ENCODE measurements at regions not wholly inside any gene's neighbourhood (a gene's known extent, or its start where the extent isn't known, plus 50 kb on each side); places are given as distances from the start of the nearest gene placed in this dataset.

DNA sequence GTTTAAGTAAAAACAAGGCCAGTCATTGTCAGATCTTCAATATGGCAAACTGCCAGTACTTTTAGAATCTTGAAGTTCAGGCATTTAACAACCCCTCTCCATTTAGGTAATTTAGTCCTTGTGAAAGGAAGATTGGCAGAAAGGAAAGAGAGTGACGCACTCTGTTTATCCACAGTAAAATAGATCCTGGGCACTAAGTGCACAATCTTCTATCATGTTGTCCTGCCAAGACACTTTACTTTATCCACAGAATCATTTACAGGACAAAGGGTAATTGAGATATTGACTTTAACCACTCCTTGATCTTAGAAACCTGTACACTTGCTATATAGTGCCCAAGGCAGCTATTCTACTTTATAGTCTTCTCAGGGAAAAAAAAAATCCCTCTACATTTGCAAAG, 786.4 kb upstream of the SLITRK1 start:
- TF ChIP-seq, protein P1, sequence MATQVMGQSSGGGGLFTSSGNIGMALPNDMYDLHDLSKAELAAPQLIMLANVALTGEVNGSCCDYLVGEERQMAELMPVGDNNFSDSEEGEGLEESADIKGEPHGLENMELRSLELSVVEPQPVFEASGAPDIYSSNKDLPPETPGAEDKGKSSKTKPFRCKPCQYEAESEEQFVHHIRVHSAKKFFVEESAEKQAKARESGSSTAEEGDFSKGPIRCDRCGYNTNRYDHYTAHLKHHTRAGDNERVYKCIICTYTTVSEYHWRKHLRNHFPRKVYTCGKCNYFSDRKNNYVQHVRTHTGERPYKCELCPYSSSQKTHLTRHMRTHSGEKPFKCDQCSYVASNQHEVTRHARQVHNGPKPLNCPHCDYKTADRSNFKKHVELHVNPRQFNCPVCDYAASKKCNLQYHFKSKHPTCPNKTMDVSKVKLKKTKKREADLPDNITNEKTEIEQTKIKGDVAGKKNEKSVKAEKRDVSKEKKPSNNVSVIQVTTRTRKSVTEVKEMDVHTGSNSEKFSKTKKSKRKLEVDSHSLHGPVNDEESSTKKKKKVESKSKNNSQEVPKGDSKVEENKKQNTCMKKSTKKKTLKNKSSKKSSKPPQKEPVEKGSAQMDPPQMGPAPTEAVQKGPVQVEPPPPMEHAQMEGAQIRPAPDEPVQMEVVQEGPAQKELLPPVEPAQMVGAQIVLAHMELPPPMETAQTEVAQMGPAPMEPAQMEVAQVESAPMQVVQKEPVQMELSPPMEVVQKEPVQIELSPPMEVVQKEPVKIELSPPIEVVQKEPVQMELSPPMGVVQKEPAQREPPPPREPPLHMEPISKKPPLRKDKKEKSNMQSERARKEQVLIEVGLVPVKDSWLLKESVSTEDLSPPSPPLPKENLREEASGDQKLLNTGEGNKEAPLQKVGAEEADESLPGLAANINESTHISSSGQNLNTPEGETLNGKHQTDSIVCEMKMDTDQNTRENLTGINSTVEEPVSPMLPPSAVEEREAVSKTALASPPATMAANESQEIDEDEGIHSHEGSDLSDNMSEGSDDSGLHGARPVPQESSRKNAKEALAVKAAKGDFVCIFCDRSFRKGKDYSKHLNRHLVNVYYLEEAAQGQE (IDR thresholded peaks at IDR 0.05; ENCODE audit: insufficient replicate concordance, low read depth) = no peak
- no peak for TF ChIP-seq POLR2AphosphoS5 (IDR thresholded peaks at IDR 0.05; ENCODE audit: low read depth)
- TF ChIP-seq, protein P2, sequence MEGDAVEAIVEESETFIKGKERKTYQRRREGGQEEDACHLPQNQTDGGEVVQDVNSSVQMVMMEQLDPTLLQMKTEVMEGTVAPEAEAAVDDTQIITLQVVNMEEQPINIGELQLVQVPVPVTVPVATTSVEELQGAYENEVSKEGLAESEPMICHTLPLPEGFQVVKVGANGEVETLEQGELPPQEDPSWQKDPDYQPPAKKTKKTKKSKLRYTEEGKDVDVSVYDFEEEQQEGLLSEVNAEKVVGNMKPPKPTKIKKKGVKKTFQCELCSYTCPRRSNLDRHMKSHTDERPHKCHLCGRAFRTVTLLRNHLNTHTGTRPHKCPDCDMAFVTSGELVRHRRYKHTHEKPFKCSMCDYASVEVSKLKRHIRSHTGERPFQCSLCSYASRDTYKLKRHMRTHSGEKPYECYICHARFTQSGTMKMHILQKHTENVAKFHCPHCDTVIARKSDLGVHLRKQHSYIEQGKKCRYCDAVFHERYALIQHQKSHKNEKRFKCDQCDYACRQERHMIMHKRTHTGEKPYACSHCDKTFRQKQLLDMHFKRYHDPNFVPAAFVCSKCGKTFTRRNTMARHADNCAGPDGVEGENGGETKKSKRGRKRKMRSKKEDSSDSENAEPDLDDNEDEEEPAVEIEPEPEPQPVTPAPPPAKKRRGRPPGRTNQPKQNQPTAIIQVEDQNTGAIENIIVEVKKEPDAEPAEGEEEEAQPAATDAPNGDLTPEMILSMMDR (IDR thresholded peaks at IDR 0.05; ENCODE audit: insufficient read depth, low read length) = no peak
- no peak for DNase-seq (ENCODE audit: low read depth in 1 of 2, low spot score in 1 of 2)
- no peak overlapping the region for H3K4me3 ChIP-seq (replicated peaks; ENCODE audit: insufficient read depth, low read length)
- H3K27ac ChIP-seq (replicated peaks) = no peak overlapping the region
- no peaks in the 10 kb centered on the region for H3K27me3 ChIP-seq (ENCODE audit: insufficient read depth, poor library complexity, severe bottlenecking)

DNA sequence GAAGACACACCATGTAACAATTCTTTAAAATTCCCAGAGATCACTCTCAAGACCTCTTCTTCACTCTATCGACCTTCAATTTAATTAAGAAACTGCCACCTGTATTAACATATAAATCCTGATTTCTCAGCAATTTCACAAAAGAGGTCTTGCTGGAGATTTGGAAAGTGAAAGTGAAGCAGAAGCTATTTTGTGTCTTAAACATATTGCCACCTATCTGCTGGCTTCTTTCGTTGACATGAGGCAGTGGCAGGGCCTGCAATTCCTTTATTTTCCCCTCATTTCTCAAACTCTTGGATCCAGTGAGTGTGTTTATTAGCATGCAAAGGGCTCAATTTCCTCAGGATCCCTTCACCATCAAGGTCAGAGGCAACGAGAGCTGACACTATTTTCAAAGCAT, 780.2 kb upstream of the SLITRK1 start:
- H3K27ac ChIP-seq (replicated peaks) = no peak overlapping the region
- H3K27me3 ChIP-seq (ENCODE audit: insufficient read depth, poor library complexity, severe bottlenecking) = no peaks in the 10 kb centered on the region
- TF ChIP-seq, protein P2 (IDR thresholded peaks at IDR 0.05; ENCODE audit: insufficient read depth, low read length) = no peak
- no peak for TF ChIP-seq SPI1 (IDR thresholded peaks at IDR 0.05; ENCODE audit: borderline replicate concordance, low read depth)
- no peak for TF ChIP-seq POLR2AphosphoS5 (IDR thresholded peaks at IDR 0.05; ENCODE audit: low read depth)
- TF ChIP-seq GABPA (IDR thresholded peaks at IDR 0.05; ENCODE audit: low read depth) = no peak
- no peak for DNase-seq (ENCODE audit: low read depth in 1 of 2, low spot score in 1 of 2)
- no peak overlapping the region for H3K4me3 ChIP-seq (replicated peaks; ENCODE audit: insufficient read depth, low read length)

DNA sequence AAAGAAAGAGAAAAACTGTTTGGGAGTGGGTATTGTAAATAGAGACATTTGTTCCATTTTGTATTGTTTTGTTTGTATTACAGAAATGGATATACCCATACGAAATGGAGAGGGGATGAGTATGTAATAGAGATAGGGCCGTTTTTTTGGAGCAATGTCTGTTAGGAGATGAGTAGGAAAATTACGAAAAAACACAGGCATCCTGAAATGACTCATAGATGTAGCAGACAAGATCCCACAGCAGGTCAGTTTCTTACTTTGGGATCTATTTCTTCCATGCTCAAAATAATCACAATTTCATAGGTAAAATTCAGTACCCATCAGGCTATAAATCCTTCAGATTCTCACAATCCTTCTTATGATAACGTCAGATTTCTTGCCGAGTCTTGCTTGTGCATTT, 779.4 kb upstream of the SLITRK1 start:
- TF ChIP-seq POLR2AphosphoS5 (IDR thresholded peaks at IDR 0.05; ENCODE audit: low read depth) = no peak
- no peak for DNase-seq (ENCODE audit: low read depth in 1 of 2, low spot score in 1 of 2)
- no peak overlapping the region for H3K27ac ChIP-seq (replicated peaks)
- no peaks in the 10 kb centered on the region for H3K27me3 ChIP-seq (ENCODE audit: insufficient read depth, poor library complexity, severe bottlenecking)
- H3K4me3 ChIP-seq (replicated peaks; ENCODE audit: insufficient read depth, low read length) = no peak overlapping the region

DNA sequence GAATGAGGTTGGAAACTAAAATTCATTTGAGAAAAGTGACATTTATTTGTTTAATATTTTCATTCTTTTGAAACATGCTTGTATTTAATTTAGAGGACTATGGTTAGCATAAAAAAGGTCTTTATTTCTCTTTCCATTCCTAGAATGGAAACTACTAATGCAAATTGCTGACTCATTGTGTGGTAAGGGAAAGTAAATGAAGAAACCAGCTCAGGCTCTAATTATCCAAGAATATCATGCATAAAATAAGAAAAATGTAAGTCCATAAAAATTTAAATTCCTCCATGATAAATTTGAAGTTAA, 777.0 kb upstream of the SLITRK1 start:
- no peak overlapping the region for H3K27ac ChIP-seq (replicated peaks)
- DNase-seq (ENCODE audit: low read depth in 1 of 2, low spot score in 1 of 2) = no peak
- no peak overlapping the region for H3K4me3 ChIP-seq (replicated peaks; ENCODE audit: insufficient read depth, low read length)
- TF ChIP-seq GABPA (IDR thresholded peaks at IDR 0.05; ENCODE audit: low read depth) (no peak), SPI1 (IDR thresholded peaks at IDR 0.05; ENCODE audit: borderline replicate concordance, low read depth) (no peak), POLR2AphosphoS5 (IDR thresholded peaks at IDR 0.05; ENCODE audit: low read depth) (no peak)
- TF ChIP-seq, protein P1 (IDR thresholded peaks at IDR 0.05; ENCODE audit: insufficient replicate concordance, low read depth) = no peak
- TF ChIP-seq, protein P2 (IDR thresholded peaks at IDR 0.05; ENCODE audit: insufficient read depth, low read length) = no peak
- H3K27me3 ChIP-seq (ENCODE audit: insufficient read depth, poor library complexity, severe bottlenecking) = no peaks in the 10 kb centered on the region
